Stimulated activated CD4-positive, alpha-beta T cell treated with anti-CD3 and anti-CD28 coated beads, Interleukin-4, amount 100 ng/mL, for 24 hours (primary cell): ENCODE measurements at regions not wholly inside any gene's neighbourhood (a gene's known extent, or its start where the extent isn't known, plus 50 kb on each side); places are given as distances from the start of the nearest gene placed in this dataset.

Experiments
- DNase-seq: peaks from one replicate; pipeline ENCODE4 v3.0.0-alpha.2; 2020

DNA sequence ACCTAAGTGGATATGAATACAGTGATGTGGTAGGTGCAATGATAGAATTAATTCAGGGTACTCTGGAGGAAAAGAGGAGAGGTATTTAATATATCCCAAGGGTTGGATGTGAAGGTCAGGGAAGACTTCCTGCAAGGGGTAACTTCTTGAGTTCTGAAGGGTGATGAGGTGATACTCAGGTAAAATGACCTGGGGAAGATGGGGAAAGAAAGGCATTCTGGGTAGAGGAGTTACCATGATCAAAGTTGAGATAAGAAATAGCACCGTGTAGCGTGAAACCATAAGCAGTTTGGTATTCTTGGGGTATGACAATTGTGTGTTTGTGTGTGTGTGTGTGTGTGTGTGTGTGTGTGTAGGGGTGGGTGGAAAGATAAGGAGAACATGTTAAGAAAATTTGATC, 270.4 kb upstream of the LCORL start:
- DNase-seq, result no peak

DNA sequence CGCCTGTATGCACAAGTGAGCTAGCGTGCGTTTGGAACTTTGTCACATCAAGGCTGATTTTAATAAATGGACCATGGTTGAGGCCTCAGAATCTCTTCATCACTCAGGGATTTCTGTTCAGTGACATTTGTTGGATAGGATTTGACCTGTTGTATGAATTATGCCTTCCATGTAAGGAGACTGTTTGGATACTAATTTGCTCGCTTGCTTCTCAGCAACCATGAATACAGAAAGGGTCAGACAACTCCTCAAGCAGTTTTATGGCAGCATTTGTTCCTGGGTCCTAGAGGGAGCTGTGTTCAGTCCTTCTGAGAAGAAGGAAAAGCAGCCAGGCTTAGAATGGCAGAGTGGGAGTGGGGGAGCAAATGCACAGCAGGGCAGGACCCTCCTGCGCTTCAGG, 269.7 kb upstream of the LCORL start:
- no peak for DNase-seq

DNA sequence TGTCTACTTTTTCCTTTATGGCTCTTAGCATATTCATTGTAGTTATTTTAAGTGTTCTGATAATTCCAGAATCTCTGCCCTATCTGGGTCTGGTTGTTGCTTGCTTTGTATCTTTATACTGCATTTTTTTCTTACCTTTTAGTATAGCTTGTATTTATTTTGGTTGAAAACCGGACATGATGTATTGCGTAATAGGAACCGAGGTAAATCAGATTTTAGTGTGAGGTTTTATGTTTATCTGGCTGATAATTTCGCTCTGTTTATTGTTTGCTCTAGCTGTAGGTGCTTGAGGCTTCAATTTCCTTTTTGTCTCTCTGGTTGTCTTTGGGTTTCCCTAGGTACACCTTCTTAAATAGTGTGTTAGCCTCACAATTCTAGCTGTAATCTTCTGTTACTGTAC, 263.8 kb upstream of the LCORL start:
- DNase-seq, result no peak

DNA sequence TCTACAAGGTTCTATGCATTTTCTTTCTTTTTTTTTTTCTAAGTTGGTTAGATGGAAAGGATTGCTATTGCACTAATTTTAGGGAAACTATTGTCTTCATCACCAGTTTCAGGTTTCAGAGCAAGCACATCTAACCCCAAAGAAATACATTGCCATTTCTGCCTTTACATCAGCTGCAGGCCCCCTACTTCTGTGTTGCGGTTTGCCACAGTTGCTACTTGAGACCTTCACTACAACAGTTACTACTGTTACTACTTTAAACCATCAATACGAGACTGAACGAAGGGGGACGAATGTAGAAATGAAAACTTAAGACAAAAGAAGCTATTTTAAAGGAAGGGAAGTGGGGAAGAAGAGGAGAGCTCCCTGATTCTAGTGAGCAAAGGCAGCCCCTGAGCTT, 256.7 kb upstream of the LCORL start:
- DNase-seq, result no peak

DNA sequence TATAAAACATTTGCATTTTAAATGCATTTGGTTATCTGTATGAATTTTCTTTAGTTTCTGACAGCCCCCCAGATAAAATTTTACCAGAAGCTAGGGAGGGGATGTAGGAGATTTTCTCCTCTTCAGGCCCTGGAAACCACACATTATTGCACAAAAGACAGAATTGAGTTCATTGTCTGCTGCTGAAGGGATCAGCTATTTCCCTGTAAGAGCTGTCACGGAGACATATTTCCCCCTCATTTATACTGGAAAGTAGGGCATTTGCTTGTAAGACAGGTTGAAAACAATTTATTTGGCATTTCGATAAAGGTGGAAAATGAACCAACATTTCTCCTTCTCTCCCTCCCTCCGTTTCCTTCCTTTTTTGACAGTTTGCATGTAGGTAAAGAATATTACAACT, 241.3 kb upstream of the LCORL start:
- no peak for DNase-seq

DNA sequence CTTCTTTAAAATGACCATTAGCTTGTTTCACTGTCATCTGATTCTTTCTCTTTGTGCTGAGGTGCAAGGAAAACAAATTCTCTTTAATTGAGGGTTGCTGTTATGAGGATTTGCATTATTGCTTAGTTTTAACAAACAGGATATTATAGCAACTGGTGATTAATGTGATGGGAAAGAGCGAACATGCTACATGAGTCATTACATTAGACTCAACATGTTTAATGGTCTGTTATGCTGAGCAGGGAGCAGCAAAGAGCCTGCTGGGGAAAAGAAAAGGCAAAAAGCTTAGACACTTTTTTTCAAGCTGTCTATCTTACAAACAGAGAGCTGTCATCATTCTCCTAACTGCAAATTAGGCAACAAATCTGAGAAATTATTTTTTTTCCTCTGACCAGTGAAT, 230.5 kb upstream of the LCORL start:
- DNase-seq, result no peak

DNA sequence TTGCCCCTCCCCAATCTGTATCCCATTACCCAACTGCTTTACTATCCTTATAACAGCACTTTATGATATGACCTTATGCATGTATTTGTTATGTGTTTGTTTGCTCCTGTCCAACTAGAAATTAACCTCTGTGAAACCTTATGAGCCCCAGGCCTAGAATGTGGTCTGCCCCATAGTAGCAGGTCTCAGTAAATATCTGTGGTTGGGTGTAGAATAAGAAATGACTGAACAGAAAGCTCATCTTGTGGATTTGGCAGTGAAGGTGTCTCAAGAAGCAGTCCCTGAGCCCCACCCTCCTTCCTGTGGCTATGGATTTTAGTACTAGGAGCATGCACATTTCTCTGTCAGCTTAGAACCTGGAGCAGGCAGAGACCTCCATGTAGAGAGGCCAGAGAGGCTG, 229.0 kb upstream of the LCORL start:
- DNase-seq, result no peak

DNA sequence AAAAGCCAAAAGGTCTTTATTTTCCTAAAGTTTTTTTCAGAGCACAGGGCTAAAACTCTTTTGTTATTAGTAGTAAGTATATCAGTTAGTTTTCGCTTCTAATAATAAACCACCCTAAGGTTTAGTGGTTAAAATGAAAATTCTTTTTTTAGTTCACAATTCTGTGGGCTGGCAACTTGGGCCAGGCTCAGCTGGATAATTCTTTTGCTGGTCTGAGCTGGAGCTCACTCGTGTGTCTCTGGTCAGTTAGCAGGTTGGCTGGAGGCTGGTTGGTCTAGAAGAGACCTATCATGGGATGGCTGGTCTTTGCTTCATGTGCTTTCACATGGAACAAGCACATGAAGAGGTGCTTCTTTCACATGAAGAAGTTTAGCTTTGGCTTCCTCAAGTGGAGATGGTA, 227.1 kb upstream of the LCORL start:
- no peak for DNase-seq

DNA sequence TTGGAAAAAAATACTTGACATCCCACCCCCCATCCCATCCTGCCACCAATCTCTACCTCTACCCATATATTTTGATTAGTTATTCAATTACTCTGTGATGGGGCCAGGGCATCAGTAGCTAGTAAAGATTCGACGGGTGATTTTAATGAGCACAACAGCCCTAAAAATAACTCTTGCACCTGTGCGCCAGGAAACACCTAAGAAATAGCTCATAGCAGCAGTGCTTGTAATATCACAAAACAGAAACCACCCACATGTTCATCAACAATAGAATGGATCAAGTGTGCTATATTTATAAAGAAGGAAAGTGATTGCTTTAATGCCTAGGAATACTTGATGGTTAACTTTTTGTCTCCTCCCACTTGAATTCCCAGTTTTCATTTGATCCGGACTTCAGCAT, 225.6 kb upstream of the LCORL start:
- no peak for DNase-seq

DNA sequence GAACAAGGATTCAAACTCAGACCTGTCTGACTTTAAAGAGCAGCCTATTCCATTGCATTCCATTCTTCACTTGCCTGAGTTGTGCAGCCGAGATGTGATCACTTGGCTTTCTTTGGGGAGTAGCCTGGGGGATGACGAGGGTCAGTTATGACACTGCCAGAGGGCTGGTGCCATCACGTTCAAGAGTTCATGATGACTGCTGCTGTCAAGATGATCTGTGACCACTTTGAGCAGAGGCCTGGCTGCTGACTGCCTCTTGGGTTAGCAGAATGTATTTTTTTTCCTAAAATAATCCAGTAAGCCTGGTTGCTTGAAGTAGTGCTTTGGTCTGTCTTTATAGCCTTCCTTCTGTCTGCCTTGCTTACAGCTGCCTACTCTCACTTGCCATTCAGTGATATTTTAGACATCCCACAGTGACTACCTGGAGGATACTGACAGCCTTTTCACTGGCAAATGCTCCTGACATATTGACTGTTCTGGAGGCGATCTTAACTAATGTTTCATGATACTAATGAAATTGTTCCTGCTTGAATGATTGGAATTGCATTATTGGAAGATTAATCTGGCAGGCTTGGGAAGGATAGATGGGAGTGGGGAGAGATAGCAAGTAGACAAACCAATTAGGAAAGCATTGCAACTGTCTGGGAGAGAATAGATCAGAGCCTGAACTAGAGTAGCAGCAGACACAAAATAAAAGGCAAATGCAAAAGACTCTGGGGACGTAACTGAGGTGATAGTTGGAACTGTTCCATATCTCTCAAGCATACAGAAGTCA, 221.6 kb upstream of the LCORL start:
- no peak for DNase-seq

DNA sequence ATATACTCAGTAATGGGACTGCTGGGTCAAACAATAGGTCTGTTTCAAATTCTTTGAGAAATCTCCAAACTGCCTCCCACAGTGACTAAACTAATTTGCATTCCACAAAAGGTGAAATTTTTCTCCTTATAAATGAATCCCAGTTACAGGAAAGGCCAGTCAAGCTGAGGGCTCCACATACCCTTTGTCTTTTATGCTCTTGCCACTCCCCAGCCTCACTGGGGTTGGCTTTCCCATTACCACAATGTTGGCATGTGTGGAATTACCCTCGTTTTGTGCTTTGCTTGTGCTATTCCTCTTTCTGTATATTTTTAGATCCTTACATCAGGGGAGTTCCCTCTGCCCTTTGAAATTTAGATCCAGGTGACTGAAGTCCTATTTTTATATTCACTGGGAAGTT, 220.2 kb upstream of the LCORL start:
- DNase-seq, result no peak

DNA sequence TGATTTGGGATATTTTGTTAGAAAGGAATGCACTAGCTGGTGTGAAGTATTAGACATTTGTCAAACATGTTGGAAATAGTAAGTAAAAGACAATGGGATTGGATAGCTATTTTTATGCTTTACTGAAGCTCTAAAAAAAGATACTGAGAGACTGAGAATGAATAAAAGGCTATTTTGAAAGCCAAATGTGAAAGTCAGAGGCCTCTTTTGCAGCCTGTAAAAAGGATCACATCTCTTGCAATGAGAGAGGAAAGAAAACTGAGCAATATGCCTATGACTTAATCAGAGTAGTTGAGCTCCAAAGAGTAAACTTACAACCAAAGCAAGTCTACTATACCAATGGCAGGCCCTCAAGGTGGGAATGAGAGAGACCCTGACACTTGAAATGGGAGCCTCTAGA, 212.6 kb upstream of the LCORL start:
- DNase-seq, result no peak

DNA sequence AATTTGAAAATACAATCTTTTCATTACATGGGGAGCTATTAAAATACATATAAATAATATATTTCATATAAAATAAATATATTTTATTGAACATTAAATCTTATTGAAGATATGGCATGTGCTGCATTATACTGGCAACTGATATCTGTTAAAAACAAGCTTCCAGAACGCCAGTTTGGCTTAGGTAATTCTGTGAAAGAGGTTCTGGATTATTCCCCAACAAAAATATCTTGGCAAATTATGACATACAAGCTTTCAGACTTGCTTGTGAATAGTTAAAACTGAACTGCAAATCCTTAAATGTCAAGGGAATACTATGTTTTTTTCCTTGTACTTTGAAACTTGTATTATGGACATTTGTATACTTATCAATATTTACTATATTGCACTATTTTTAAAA, 210.2 kb upstream of the LCORL start:
- no peak for DNase-seq

DNA sequence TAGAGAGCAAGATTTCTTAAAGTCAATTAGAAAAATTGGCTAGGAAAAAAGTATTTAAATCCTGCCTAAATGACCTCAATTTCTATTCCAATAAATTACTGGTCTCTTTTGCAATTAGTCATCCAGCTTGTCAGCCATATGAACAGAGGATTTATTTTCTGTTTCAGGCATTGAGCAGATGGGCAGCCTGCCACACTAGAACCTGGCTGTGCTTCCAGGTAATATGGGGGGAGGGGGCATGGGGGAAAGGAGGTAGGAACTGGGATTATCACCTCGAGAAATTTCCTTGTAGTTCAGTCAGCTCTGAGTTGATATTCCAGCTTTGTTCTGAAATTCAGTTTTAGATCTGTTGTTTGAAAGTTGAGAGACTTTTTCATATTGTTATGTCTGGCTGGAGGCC, 206.3 kb upstream of the LCORL start:
- no peak for DNase-seq

DNA sequence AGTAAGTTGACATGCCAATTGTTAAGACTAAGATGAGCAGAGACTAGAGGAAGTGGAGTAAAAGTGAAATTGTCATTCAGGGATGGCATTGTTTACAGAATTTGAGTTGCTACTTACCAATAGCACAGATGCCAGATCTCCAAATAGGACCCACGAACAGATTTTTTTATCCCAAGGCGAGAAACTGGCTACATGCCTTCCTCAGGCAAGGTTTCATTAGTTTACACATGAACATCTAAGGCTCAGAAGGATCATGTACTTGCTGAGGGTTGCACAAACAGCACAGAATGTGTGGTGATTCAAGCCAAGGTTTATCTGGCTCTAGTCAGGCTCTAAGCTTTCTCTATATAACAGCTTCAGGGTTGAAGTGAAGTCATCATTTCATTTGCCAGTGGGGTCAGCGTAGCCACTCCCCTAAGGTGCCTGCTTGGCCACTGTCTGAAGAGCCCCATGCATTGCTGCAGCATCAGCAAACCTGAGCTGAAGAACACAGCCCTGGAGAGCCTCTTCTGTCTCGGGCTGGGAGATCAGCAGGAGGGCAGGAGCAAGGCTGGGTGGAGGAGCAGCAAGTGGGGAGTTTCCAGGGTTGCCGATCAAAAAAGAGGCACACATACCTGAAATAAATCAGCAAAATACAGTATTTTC, 193.0 kb upstream of the LCORL start:
- DNase-seq, result no peak

DNA sequence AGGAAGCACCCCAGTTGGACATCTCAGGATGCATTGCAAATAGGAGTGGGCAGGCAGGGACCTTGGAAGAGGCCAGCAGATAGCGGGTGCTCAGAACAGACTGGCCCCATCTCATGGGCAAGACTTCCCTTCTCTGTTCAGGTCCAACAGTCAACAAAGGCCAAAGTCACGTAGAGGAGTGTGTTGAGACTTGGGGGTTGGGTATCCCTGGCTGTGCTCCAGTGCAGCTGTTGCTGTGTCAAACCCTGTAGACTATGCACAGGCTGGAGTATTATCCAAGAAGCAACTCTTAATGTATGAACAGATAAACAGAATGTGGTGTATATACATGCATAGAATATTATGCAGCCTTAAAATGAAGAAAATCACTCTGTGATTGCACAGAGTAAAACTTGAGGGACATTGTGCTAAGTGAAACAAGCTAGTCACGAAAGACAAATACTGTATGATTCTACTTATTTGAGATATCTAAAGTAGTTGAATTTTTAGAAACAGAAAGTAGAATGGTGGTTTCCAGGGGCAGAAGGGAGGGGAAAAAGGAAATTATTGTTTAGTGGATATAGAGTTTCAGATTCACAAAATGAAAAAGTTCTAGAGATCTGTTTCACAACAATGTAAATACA, 192.1 kb upstream of the LCORL start:
- DNase-seq, result no peak

DNA sequence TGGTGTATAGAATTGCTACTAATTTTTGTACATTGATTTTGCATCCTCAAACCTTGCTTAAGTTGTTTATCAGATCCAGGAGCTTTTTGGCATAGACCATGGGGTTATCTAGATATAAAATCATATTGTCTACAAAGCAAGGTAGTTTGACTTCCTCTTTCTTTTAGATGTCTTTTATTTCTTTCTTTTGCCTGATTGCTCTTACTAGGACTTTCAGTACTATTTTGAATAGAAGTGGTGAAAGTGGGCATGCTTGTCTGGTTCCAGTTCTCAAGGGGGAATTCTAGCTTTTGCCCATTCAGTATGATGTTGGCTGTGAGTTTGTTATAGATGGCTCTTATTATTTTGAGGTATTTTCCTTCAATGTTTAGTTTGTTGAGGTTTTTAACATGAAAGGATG, 187.9 kb upstream of the LCORL start:
- DNase-seq, result no peak

DNA sequence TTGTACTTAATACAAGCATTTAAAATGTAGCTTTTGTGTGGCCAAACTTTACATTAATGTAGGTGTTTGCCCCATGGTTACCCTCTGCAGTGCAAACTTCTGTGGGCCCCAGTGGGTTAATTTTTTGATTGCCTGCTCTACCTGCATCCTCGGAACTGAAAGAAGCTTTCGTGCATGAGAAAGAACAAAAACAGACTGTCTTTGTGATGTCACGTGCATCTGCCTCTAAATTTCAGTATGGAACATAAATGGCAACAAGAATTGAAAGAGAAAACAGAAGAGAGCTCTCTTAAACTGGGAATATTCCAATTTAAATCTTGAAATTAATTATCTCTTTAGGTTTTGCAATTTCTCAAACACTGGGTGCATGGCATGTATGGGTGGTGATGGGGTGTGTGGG, 182.4 kb upstream of the LCORL start:
- DNase-seq, result no peak

DNA sequence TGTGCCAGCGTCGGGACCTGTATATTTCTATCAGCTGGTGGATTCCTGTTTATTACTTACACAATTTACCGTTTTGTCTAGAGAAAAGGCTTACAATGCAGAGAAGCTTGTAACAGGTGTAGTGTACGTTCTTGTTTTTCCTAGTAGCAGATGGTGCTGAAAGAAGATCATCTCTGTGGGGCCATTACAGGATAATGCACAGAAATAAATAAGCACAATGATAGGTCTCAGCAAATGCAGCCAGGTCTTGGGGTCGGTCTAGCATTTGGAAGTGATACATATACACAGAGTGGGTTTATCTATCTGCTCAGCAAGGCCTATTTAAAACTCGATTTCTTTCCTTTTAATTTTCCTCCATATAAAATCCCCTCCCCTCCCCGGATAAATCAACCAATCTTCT, 180.9 kb upstream of the LCORL start:
- no peak for DNase-seq

DNA sequence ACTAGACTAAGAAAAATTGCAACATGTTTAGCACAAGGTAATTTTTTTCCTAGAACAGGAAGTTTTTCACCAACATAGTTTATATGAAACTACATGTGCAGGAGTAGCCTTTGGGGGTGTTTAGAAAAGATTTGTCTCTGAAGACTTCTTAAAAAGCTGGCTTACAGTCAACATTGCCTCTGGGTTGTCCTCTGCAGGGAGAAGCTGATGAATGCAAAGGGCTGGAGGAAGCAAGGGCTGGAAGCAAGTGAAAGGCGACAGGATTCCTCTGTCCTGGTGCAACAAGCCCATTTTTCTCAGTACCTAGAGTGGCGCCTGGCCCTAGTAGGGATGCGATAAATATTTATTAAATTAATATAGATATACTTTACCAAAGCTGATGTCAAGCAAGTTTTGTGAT, 180.3 kb upstream of the LCORL start:
- DNase-seq, result no peak

DNA sequence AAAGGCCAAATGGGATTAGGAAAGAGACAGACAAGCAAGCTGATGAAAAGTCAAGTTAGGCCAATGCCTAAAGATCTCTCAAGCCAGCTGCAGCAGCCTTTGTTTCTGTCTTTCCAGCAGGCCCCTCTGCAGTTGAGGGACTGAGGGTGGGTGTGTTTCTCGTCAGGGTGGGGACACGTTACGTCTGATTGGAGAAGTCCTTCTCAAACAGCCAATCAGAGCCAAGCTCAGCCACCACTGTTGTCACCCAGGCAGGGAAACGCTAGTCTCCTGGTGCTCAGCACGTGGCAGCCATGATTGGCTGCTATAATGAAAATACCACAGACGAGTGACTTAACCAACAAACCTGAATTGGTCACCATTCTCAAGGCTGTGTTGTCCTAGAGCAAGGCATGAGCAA, 177.1 kb upstream of the LCORL start:
- no peak for DNase-seq

DNA sequence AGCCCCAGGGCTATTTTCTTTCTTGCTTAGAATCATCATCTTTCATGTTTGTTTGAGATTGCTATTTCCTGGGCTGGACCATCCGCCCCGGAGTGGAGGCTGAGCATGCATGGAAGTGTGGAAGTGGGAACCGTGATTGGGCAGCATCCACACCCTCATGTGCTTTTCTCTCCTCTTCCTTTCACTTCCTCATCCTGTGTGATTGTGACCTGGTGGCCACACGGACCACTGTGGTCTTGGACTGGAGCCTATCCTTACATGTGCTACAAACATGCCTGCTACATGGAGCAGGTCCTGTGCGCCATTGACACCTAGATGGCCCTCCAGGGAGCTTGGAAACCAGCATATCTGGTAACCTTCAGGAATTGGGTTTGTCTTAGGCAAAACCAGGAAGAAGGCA, 175.9 kb upstream of the LCORL start:
- no peak for DNase-seq

DNA sequence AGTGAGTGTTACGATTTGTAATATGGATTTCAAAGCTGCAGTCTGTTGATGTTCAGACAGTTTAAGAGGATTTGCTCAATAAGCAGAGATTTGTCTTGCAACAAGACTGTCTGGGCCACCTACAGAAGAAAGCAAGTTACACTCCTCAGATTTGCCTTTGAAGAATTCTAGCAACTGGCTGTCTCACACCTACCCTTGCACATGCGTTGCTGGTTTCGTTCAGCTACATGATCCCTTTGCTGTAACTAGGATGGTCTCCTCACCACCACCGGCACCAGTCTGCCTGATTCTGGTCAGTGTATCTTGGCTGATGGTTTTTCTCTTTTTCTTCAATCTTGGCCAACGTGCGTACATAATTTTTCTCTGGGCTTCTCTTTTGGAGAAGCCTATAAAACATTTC, 172.7 kb upstream of the LCORL start:
- DNase-seq, result no peak

DNA sequence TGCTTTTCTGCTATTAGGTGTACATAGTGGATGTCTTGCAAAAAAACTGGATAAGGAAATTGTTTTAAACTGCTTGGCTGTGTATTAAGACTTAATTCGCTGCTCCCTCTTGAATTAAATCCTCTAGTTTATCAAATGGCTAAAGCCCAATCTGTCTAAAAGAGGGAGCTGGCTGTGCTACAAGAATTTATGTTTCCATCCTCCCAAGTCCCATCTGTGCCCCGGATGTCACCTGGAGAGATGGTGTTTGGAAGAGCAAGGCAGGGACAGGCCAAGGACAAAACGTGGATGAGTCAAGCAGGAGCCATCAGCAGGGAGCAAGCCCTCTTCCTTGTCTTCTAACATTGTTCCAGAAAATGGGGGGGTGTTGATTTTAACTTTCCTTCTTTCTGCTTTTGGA, 171.3 kb upstream of the LCORL start:
- DNase-seq, result no peak

DNA sequence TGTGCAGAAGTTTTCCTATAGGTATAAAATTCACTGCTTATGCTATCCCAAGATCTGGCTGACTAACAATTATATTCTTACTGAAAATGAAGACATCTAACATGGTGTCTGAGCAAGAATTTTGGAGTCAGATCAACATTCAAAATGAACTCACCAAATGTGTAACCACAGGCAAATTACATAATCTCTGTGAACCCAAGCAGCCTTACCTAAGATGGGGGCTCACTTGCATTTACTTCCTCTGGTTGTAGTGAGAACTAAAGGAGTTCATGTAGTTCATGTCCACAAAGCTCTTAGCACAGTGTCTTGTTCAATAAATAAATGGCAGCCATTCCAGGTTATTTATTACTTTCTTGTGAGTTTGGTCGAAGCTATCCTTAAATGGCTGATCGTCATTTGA, 163.9 kb upstream of the LCORL start:
- no peak for DNase-seq
